Epithelial cell of prostate (primary cell): ENCODE measurements at regions not wholly inside any gene's neighbourhood (a gene's known extent, or its start where the extent isn't known, plus 50 kb on each side); places are given as distances from the start of the nearest gene placed in this dataset.
"Not testable (repeated sequence)": the region's sequence is repeated elsewhere in the genome, so short reads cannot be mapped to it uniquely, and the experiment has no call there.

ENCODE experiments used
- DNase-seq: peaks from one replicate; pipeline ENCODE4 v3.0.0-alpha.2; 2011; ENCODE audit warnings: low read depth, low spot score
- H3K27ac ChIP-seq: fragments of 450-650 bp; 2 replicates; pipeline ENCODE4 v1.5.1; 2017; ENCODE audit warnings: mild to moderate bottlenecking

- not testable (repeated sequence) for H3K27ac ChIP-seq, DNase-seq
These were observed 197.6 kb upstream of the PRKX start for GRCh38 chrX:3911012-3911411.

- DNase-seq, H3K27ac ChIP-seq: not testable (repeated sequence)
These were observed 197.2 kb upstream of the PRKX start for GRCh38 chrX:3910611-3911010.

- not testable (repeated sequence) for DNase-seq, H3K27ac ChIP-seq
These were observed 192.2 kb upstream of the PRKX start for GRCh38 chrX:3905522-3906258.

- H3K27ac ChIP-seq, DNase-seq: not testable (repeated sequence)
These were observed 188.8 kb upstream of the PRKX start for GRCh38 chrX:3902222-3902621.

GRCh38 chrX:3896755-3897154, 183.3 kb upstream of the PRKX start:
- DNase-seq, H3K27ac ChIP-seq: not testable (repeated sequence)

GRCh38 chrX:3882553-3882920, 169.1 kb upstream of the PRKX start:
- not testable (repeated sequence) for H3K27ac ChIP-seq, DNase-seq

DNA sequence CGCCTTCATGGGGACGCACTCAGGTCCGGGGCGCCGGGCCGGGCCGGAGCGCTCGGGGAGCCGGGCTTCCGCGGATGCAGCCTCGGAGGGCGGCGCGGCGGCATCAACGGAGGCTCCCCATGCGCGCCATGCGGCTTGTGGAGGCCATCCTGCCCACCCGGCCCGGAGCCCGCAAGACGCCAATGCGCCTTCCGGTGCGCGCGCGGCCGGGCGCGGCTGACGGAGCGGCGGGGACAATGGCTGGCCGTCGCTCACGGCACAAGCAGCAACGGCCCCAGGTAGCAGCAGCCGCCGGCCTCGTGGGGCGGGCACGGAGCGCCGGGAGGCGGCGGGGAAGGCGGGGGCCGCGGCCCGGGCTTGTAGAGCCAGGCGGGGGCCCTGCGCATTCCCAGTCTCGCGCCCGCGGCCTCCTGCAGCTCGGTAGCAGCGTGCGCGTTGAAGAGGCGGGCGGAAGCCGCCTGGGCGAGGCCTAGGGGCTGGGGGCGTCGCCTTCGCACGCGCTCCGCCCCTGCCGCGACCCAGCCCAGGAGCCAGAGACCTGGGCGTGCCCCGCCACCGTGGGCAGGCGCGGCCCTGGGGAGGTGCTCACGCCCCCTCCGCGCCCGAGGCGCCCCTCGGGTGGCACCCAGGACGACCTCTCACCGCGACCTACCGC, 168.6 kb upstream of the PRKX start:
- DNase-seq, H3K27ac ChIP-seq: not testable (repeated sequence)

GRCh38 chrX:3881255-3881895, 167.9 kb upstream of the PRKX start:
- H3K27ac ChIP-seq, DNase-seq: not testable (repeated sequence)

DNA sequence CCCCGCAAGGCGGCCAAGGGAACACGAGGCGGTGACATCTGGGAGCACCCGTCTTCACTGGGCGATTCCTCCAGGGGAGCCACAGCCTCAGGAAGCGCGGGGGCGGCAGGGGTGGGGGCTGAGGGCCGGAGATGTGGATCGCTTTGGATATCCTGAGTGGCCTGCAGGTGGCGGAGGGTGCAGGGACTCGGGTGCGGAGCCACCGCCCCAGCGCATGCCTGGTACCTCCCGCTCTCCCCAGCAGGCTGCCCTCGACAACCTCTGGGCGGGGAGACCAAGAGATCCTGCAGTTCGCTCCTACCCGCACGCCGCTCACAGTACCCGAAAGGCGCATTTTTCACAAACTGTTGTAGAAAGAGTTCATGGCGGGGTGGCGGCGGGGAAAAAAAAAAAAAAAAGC, 162.9 kb upstream of the PRKX start:
- not testable (repeated sequence) for H3K27ac ChIP-seq, DNase-seq

DNA sequence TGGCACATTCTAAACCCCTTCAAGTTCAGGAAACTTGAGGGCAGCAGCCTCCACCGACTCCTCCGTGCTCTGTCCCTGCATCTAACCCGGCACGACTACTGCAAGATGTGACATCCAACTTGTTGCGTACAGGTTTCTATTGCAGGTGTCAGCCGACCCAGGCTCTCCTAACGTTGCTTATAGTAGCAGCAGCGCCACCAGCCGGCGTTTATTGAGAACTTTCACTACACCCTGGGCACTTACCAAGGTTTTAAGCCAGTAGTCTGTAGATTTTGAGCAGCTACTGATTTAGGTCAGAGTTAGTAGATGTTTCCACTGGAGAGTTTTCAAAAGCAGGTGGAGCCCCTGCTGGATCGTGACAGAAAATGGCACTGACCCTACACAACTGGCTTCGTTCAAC, 162.2 kb upstream of the PRKX start:
- H3K27ac ChIP-seq, DNase-seq: not testable (repeated sequence)

- DNase-seq, H3K27ac ChIP-seq: not testable (repeated sequence)
These were observed 158.9 kb upstream of the PRKX start for GRCh38 chrX:3872226-3872879.

DNA sequence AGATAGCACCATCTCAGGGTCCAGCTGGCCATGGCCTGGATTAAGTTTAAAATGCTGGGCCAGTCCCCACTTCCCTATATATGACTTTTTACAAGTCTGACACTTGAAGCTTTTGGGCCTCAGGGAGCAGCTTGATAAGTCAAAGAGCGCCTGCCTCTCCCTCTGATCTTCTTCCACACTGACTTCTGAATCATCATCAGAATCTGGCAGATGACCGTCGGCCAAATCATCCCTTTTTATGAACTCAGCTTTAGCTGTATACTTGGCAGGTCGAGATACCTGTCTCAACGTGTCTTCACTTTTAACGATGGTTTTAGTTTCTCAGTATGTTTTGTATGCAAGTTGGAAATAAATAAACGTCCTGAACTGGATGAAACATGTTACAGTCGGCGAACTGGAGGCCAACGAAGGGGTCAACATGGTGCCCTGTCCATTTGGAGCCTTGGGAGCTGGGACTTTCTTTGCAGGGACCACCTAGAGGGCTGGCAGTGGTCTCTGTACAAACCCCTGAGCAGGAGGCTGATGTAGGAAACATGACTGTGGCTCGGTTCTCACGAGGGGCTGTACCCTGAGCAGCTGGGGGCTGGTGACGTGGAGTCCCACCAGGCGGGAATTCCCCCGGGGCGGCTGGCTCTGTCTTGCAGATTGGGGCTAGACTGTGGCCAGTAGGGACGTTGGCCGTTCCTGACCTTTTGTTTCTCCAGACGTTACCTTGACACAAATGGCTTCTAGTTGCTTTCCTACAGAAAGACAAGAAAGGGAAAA, 153.8 kb upstream of the PRKX start:
- H3K27ac ChIP-seq, DNase-seq: not testable (repeated sequence)

GRCh38 chrX:3858332-3858731, 144.9 kb upstream of the PRKX start:
- not testable (repeated sequence) for DNase-seq, H3K27ac ChIP-seq

GRCh38 chrX:3843522-3844145, 130.2 kb upstream of the PRKX start:
- H3K27ac ChIP-seq, DNase-seq: not testable (repeated sequence)

DNA sequence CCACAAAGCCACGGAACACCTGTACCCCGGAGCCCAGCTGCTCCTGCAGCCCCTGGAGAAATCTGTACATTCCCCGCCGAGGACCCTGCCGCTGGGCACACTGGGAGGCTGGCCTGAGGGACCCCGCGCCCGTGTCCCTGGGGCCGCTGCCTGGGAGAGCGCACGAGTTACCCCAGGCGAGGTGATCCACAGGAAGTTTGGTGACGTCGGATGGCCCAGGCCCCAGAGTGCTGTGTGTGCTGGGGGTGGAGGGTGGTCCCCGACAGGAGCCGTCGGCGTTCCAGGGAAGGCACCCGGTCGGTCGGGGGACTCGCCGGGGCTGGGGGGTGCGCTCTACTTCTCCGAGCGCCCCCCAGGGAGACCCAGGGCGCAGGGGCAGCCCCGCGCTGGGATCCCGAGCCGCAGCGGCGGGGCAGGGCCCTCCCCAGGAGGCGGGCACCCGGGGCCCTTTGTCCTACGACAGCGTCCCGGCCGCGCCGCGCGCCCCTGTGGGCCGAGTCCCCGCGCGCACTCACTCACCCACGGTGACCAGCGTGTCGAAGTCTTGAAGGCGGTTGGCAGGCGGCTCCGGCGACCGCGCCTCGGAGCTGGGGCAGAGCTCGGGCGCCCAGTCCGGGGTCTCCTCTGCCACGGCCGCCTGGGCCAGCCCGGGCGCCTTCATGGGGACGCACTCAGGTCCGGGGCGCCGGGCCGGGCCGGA, 129.5 kb upstream of the PRKX start:
- not testable (repeated sequence) for H3K27ac ChIP-seq, DNase-seq

DNA sequence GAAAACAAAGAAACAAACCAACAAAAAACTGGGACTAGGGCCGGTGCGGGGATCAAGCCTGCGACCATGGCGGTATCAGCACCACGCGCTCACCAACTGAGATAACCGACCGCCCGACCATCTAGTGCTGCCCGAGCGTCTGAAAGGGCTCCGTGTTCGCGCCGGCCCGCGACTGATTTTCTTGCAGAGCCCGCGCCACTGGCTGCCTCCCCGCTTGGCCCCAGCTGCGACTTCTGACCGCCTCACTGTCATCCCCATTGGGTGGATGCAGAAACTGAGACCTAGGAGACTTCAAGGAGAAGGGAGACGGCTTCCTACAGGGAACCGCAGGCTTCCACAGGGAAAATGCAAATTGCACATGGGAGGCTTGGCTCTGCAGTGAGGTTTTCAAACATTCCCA, 125.3 kb upstream of the PRKX start:
- DNase-seq, H3K27ac ChIP-seq: not testable (repeated sequence)

DNA sequence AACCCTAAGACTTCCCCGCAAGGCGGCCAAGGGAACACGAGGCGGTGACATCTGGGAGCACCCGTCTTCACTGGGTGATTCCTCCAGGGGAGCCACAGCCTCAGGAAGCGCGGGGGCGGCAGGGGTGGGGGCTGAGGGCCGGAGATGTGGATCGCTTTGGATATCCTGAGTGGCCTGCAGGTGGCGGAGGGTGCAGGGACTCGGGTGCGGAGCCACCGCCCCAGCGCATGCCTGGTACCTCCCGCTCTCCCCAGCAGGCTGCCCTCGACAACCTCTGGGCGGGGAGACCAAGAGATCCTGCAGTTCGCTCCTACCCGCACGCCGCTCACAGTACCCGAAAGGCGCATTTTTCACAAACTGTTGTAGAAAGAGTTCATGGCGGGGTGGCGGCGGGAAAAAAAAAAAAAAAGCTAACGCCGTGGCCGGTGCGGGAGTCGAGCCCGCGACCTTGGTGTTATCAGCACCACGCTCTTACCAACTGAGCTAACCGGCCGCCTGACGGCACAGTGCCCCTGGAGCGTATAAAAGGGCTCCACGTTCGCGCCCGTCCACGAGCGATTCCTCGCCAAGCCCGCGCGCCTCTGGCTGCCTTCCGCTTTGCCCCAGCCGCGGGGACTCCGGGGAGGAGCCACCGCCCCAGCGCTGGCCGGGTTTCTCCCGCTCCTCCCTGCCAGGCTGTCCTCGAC, 124.7 kb upstream of the PRKX start:
- DNase-seq, result not testable (repeated sequence)

DNA sequence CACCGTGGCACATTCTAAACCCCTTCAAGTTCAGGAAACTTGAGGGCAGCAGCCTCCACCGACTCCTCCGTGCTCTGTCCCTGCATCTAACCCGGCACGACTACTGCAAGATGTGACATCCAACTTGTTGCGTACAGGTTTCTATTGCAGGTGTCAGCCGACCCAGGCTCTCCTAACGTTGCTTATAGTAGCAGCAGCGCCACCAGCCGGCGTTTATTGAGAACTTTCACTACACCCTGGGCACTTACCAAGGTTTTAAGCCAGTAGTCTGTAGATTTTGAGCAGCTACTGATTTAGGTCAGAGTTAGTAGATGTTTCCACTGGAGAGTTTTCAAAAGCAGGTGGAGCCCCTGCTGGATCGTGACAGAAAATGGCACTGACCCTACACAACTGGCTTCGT, 123.8 kb upstream of the PRKX start:
- H3K27ac ChIP-seq, DNase-seq: not testable (repeated sequence)

More for the DNA sequence above, 124.7 kb upstream of the PRKX start:
- not testable (repeated sequence) for H3K27ac ChIP-seq
